ENCODE measurements at regions not wholly inside any gene's neighbourhood (a gene's known extent, or its start where the extent isn't known, plus 50 kb on each side); places are given as distances from the start of the nearest gene placed in this dataset.

DNA sequence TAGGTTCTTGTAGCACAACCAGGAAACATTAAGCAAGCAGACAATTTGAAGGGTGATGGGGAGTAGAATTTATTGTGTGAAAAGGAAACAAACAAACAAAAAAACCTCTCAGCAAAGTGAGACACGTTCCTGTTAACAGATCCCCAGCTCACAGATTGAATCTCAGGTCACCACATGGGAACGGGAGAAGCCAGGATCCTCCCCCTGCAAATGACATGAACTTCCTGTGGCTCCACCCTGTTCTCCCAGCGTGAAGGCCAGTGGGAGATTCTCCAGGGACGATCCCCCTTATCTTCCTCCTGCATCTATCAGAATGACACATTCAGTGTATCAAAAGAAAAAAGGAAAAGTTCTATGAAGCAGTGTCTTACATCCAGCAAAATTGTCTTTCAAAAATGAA lies 1488.1 kb downstream of the OTOL1 start:
- no peaks in the 10 kb centered on the region for H4K20me1 ChIP-seq (ENCODE audit: insufficient read depth, low read length)
- no peak overlapping the region for H3K9ac ChIP-seq (ENCODE audit: insufficient read depth, low read depth, low read length)
- no peaks in the 10 kb centered on the region for H3K27me3 ChIP-seq (ENCODE audit: control insufficient read depth in 1 of 2, insufficient read depth in 2 of 2, low read length in 2 of 2)
- intact Hi-C loops (cut with micrococcal nuclease; ENCODE audit: unreplicated experiment) = no loop called here
- TF ChIP-seq WIZ (CRISPR knock-in tag; IDR thresholded peaks at IDR 0.05) (no peak), ZNF761 (CRISPR knock-in tag; conservative IDR thresholded peaks at IDR 0.05) (no peak), ZNF564 (CRISPR knock-in tag; IDR thresholded peaks at IDR 0.05) (no peak), ZNF33B (CRISPR knock-in tag; IDR thresholded peaks at IDR 0.05) (no peak), PCBP1 (IDR thresholded peaks at IDR 0.05; ENCODE audit: borderline replicate concordance, low read depth, low read length) (no peak), PHF20 (CRISPR knock-in tag; IDR thresholded peaks at IDR 0.05) (no peak), NAIF1 (CRISPR knock-in tag; IDR thresholded peaks at IDR 0.05; ENCODE audit: borderline replicate concordance) (no peak), NPAS2 (CRISPR knock-in tag; IDR thresholded peaks at IDR 0.05; ENCODE audit: borderline replicate concordance) (no peak), KLF13 (CRISPR knock-in tag; IDR thresholded peaks at IDR 0.05) (no peak), ZNF530 (CRISPR knock-in tag; IDR thresholded peaks at IDR 0.05; ENCODE audit: low read depth) (no peak), NCOA2 (CRISPR knock-in tag; IDR thresholded peaks at IDR 0.05) (no peak)
- TF ChIP-seq, protein P1, sequence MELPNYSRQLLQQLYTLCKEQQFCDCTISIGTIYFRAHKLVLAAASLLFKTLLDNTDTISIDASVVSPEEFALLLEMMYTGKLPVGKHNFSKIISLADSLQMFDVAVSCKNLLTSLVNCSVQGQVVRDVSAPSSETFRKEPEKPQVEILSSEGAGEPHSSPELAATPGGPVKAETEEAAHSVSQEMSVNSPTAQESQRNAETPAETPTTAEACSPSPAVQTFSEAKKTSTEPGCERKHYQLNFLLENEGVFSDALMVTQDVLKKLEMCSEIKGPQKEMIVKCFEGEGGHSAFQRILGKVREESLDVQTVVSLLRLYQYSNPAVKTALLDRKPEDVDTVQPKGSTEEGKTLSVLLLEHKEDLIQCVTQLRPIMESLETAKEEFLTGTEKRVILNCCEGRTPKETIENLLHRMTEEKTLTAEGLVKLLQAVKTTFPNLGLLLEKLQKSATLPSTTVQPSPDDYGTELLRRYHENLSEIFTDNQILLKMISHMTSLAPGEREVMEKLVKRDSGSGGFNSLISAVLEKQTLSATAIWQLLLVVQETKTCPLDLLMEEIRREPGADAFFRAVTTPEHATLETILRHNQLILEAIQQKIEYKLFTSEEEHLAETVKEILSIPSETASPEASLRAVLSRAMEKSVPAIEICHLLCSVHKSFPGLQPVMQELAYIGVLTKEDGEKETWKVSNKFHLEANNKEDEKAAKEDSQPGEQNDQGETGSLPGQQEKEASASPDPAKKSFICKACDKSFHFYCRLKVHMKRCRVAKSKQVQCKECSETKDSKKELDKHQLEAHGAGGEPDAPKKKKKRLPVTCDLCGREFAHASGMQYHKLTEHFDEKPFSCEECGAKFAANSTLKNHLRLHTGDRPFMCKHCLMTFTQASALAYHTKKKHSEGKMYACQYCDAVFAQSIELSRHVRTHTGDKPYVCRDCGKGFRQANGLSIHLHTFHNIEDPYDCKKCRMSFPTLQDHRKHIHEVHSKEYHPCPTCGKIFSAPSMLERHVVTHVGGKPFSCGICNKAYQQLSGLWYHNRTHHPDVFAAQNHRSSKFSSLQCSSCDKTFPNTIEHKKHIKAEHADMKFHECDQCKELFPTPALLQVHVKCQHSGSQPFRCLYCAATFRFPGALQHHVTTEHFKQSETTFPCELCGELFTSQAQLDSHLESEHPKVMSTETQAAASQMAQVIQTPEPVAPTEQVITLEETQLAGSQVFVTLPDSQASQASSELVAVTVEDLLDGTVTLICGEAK (IDR thresholded peaks at IDR 0.05) = no peak
- TF ChIP-seq, protein P1 (CRISPR knock-in tag; IDR thresholded peaks at IDR 0.05) = no peak
- TF ChIP-seq, protein P2, sequence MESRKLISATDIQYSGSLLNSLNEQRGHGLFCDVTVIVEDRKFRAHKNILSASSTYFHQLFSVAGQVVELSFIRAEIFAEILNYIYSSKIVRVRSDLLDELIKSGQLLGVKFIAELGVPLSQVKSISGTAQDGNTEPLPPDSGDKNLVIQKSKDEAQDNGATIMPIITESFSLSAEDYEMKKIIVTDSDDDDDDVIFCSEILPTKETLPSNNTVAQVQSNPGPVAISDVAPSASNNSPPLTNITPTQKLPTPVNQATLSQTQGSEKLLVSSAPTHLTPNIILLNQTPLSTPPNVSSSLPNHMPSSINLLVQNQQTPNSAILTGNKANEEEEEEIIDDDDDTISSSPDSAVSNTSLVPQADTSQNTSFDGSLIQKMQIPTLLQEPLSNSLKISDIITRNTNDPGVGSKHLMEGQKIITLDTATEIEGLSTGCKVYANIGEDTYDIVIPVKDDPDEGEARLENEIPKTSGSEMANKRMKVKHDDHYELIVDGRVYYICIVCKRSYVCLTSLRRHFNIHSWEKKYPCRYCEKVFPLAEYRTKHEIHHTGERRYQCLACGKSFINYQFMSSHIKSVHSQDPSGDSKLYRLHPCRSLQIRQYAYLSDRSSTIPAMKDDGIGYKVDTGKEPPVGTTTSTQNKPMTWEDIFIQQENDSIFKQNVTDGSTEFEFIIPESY (CRISPR knock-in tag; IDR thresholded peaks at IDR 0.05) = no peak
- TF ChIP-seq, protein P3, sequence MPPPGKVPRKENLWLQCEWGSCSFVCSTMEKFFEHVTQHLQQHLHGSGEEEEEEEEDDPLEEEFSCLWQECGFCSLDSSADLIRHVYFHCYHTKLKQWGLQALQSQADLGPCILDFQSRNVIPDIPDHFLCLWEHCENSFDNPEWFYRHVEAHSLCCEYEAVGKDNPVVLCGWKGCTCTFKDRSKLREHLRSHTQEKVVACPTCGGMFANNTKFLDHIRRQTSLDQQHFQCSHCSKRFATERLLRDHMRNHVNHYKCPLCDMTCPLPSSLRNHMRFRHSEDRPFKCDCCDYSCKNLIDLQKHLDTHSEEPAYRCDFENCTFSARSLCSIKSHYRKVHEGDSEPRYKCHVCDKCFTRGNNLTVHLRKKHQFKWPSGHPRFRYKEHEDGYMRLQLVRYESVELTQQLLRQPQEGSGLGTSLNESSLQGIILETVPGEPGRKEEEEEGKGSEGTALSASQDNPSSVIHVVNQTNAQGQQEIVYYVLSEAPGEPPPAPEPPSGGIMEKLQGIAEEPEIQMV (CRISPR knock-in tag; IDR thresholded peaks at IDR 0.05; ENCODE audit: low read depth) = no peak
- in situ Hi-C loops (cut with HindIII; ENCODE audit: extremely low pct_ligation_motif_present, low pct_unique_long_range_greater_than_20kb) = no loop called here
- H3K9me3 ChIP-seq (ENCODE audit: low read length) = no peaks in the 10 kb centered on the region
- no peaks in the 10 kb centered on the region for H3K4me1 ChIP-seq (ENCODE audit: insufficient read depth, low read length)
- H3K27ac ChIP-seq (ENCODE audit: extremely low read length, insufficient read depth, low read length) = no peak overlapping the region
- DNase-seq (ENCODE audit: low spot score) (no peak), ATAC-seq (no peak), FAIRE-seq (no peak)
- POLR2A ChIA-PET = no interaction called here
- H3K79me2 ChIP-seq (ENCODE audit: insufficient read depth, low read length) = no peaks in the 10 kb centered on the region
- BruUV-seq (replicated peaks) = no TSS peak
- no peak overlapping the region for H3K4me3 ChIP-seq (replicated peaks in 1 of 3; ENCODE audit: insufficient read depth in 1 of 3, low read depth in 2 of 3, low read length in 3 of 3)
- WGBS (ENCODE audit: low lambda C conversion rate) = 0% methylated on average over 4 of the region's 4 CpGs
- no peak overlapping the region for H2AFZ ChIP-seq (ENCODE audit: low read length)
- H3K36me3 ChIP-seq (replicated peaks in 1 of 2; ENCODE audit: control insufficient read depth in 1 of 2, insufficient read depth in 2 of 2, low read length in 2 of 2) = no peaks in the 10 kb centered on the region
- no peak overlapping the region for H3K4me2 ChIP-seq (ENCODE audit: low read depth, low read length)
- CTCF ChIA-PET (ENCODE audit: low intra/inter-chr PET ratio, low total read pairs) = no interaction called here

Data from HepG2 (cell line).